SK-N-SH (cell line): ENCODE measurements at regions not wholly inside any gene's neighbourhood (a gene's known extent, or its start where the extent isn't known, plus 50 kb on each side); places are given as distances from the start of the nearest gene placed in this dataset.

ENCODE experiments used
- CTCF ChIA-PET: fragments of 300-600, 350-600 bp; formaldehyde crosslinking; extraction: SDS; loops from one replicate; lab custom pipeline; 2021; lab: Yijun Ruan, JAX
- POLR2A ChIA-PET: fragments of 350-600 bp; sonication (Branson Sonifier 250); formaldehyde crosslinking; extraction: SDS; loops from one replicate; lab custom pipeline; 2020; ENCODE audit warnings: antibody characterized with exemption, inconsistent platforms; lab: Yijun Ruan, JAX
- DNase-seq: peaks from one replicate; pipeline ENCODE4 v3.0.0; 2012
- H2AFZ ChIP-seq: fragments of 200-600 bp; sonication (generic); 2 replicates; pipeline ENCODE4 v1.8.1; 2016; ENCODE audit warnings: antibody characterized with exemption, mild to moderate bottlenecking, low read depth
- H3F3A ChIP-seq: fragments of 200-600 bp; sonication (generic); replicated peaks from 2 replicates; pipeline ENCODE3; 2016; ENCODE audit warnings: antibody characterized with exemption, mild to moderate bottlenecking; ENCODE audit not compliant: insufficient read depth
- H3K27ac ChIP-seq, 2 experiments: fragments of 200-500 bp in 1 of 2; fragments of 200-600 bp in 1 of 2; sonication (Bioruptor generic) in 1 of 2; sonication (generic), shearing (Covaris generic) in 1 of 2; 2 replicates each; pipeline versions ENCODE4 v1.5.1 to v1.6.1; 2014 to 2016; ENCODE audit warnings: low read depth in 2 of 2, inconsistent platforms in 1 of 2, low read length in 1 of 2, mild to moderate bottlenecking in 1 of 2, mixed read lengths in 1 of 2
- H3K27me3 ChIP-seq: fragments of 200-600 bp; sonication (generic), shearing (Covaris generic); 2 replicates; pipeline ENCODE4 v1.6.1; 2016; ENCODE audit warnings: mixed run types; ENCODE audit not compliant: insufficient read depth
- H3K36me3 ChIP-seq, 2 experiments: fragments of 200-500 bp in 1 of 2; fragments of 200-600 bp in 1 of 2; sonication (Bioruptor generic) in 1 of 2; sonication (generic) in 1 of 2; replicated peaks in 1 of 2; 2 replicates each; pipeline versions ENCODE3 to v1.5.1; 2014 to 2016; ENCODE audit warnings: low read length in 1 of 2, mild to moderate bottlenecking in 1 of 2; ENCODE audit not compliant: insufficient read depth in 2 of 2, control insufficient read depth in 1 of 2
- H3K4me1 ChIP-seq, 2 experiments: fragments of 200-500 bp in 1 of 2; fragments of 200-600 bp in 1 of 2; sonication (Bioruptor generic) in 1 of 2; sonication (generic), shearing (Covaris generic) in 1 of 2; 2 replicates each; pipeline versions ENCODE4 v1.5.1 to v1.6.1; 2014 to 2016; ENCODE audit warnings: low read depth in 1 of 2, low read length in 1 of 2, mixed run types in 1 of 2; ENCODE audit not compliant: insufficient read depth in 2 of 2, control insufficient read depth in 1 of 2
- H3K4me2 ChIP-seq: fragments of 200-600 bp; sonication (generic), shearing (Covaris generic); 2 replicates; pipeline ENCODE4 v1.6.1; 2017; ENCODE audit warnings: mixed run types
- H3K4me3 ChIP-seq, 2 experiments: fragments of 200-500 bp in 1 of 2; fragments of 200-600 bp in 1 of 2; sonication (Bioruptor generic) in 1 of 2; sonication (generic), shearing (Covaris generic) in 1 of 2; 2 replicates each; pipeline versions ENCODE4 v1.5.1 to v1.8.1; 2014 to 2016; ENCODE audit warnings: low read depth in 2 of 2, inconsistent platforms in 1 of 2, low read length in 1 of 2, mild to moderate bottlenecking in 1 of 2, mixed read lengths in 1 of 2, moderate library complexity in 1 of 2
- H3K79me2 ChIP-seq: fragments of 200-600 bp; sonication (generic); 2 replicates; pipeline ENCODE4 v1.8.1; 2017; ENCODE audit warnings: mild to moderate bottlenecking; ENCODE audit not compliant: insufficient read depth
- H3K9ac ChIP-seq: fragments of 200-600 bp; sonication (generic); 2 replicates; pipeline ENCODE4 v1.6.1; 2017; ENCODE audit warnings: mixed run types
- H3K9me2 ChIP-seq: fragments of 200-600 bp; sonication (generic); 2 replicates; pipeline ENCODE4 v1.6.1; 2017; ENCODE audit warnings: mixed run types
- H3K9me3 ChIP-seq: fragments of 200-600 bp; sonication (generic); 2 replicates; pipeline ENCODE4 v1.6.1; 2017; ENCODE audit warnings: mixed run types, mild to moderate bottlenecking, moderate library complexity
- H4K20me1 ChIP-seq: fragments of 200-600 bp; sonication (generic); 2 replicates; pipeline ENCODE4 v1.6.1; 2017; ENCODE audit warnings: mild to moderate bottlenecking, mixed run types; ENCODE audit not compliant: insufficient read depth
- CHD2 ChIP-seq: fragments of 150-350 bp; IDR thresholded peaks from 2 replicates; pipeline ENCODE4 v1.6.1; 2018; ENCODE audit warnings: low read length; ENCODE audit not compliant: partially characterized antibody
- EP300 ChIP-seq, 2 experiments: IDR thresholded peaks; 2 replicates each; pipeline versions ENCODE4 v1.4.0 to v1.6.1; 2012; ENCODE audit warnings: borderline replicate concordance in 1 of 2, low read depth in 1 of 2, low read length in 1 of 2
- IRF3 ChIP-seq: fragments of 150-350 bp; IDR thresholded peaks from 2 replicates; pipeline ENCODE4 v1.6.1; 2016; ENCODE audit warnings: mild to moderate bottlenecking, low read depth, low read length
- MEF2A ChIP-seq: IDR thresholded peaks from 2 replicates; pipeline ENCODE4 v1.4.0; 2012; ENCODE audit warnings: low read depth, borderline replicate concordance
- NFIC ChIP-seq: IDR thresholded peaks from 2 replicates; pipeline ENCODE4 v1.4.0; 2012; ENCODE audit warnings: borderline replicate concordance
- SIN3A ChIP-seq: IDR thresholded peaks from 2 replicates; pipeline ENCODE4 v1.6.1; 2012; ENCODE audit warnings: low read depth, mild to moderate bottlenecking, low read length, moderate library complexity, borderline replicate concordance
- SMC3 ChIP-seq: IDR thresholded peaks from 2 replicates; pipeline ENCODE4 v1.6.1; 2012; ENCODE audit warnings: low read depth, low read length, improper control_type of control experiment
- TAF1 ChIP-seq: IDR thresholded peaks from 2 replicates; pipeline ENCODE4 v1.6.1; 2012; ENCODE audit warnings: low read depth, mild to moderate bottlenecking, low read length, moderate library complexity, borderline replicate concordance
- TEAD4 ChIP-seq: IDR thresholded peaks from 2 replicates; pipeline ENCODE4 v1.4.0; 2012; ENCODE audit warnings: mild to moderate bottlenecking, borderline replicate concordance; ENCODE audit not compliant: insufficient read depth
- YY1 ChIP-seq: IDR thresholded peaks from 2 replicates; pipeline ENCODE4 v1.4.0; 2012; ENCODE audit warnings: low read depth, mild to moderate bottlenecking
- WGBS: methylation state at CpG from one replicate; pipeline ENCODE4 v1.1.6; 2017; ENCODE audit warnings: low lambda C conversion rate; 5-methylcytosine and 5-hydroxymethylcytosine counted together
- TF ChIP-seq, protein P1 (sequence below): fragments of 150-350 bp; IDR thresholded peaks from 2 replicates; pipeline ENCODE4 v1.6.1; 2017; ENCODE audit warnings: antibody characterized with exemption, low read length, low read depth, borderline replicate concordance
- TF ChIP-seq, protein P2 (sequence below): fragments of 200-600 bp; sonication (generic); IDR thresholded peaks from 2 replicates; pipeline ENCODE4 v1.6.1; 2017; ENCODE audit warnings: antibody characterized with exemption, mild to moderate bottlenecking, moderate library complexity
- TF ChIP-seq, protein P3 (sequence below): IDR thresholded peaks from 2 replicates; pipeline ENCODE4 v1.4.0; 2012; ENCODE audit warnings: low read depth, borderline replicate concordance

- Histone ChIP-seq H3K9me3 (no peaks in the 10 kb centered on the region), H3K27ac (no peak overlapping the region), H2AFZ (no peak overlapping the region), H3K9ac (no peak overlapping the region), H3K36me3 (peaks cover 12 to 31% of the 10 kb centered on the region in 2 experiments)
- POLR2A ChIA-PET: no interaction called here
- no peak for DNase-seq
- TF ChIP-seq TAF1 (no peak), NFIC (no peak), CHD2 (no peak), YY1 (no peak), EP300 (IDR thresholded peaks at IDR 0.05; ENCODE audit: borderline replicate concordance in 1 of 2, low read depth in 1 of 2, low read length in 1 of 2) (no peak), SIN3A (no peak), TEAD4 (no peak), IRF3 (no peak), SMC3 (no peak), MEF2A (no peak)
- TF ChIP-seq, protein P1, sequence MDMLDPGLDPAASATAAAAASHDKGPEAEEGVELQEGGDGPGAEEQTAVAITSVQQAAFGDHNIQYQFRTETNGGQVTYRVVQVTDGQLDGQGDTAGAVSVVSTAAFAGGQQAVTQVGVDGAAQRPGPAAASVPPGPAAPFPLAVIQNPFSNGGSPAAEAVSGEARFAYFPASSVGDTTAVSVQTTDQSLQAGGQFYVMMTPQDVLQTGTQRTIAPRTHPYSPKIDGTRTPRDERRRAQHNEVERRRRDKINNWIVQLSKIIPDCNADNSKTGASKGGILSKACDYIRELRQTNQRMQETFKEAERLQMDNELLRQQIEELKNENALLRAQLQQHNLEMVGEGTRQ: no peak
- TF ChIP-seq, protein P2, sequence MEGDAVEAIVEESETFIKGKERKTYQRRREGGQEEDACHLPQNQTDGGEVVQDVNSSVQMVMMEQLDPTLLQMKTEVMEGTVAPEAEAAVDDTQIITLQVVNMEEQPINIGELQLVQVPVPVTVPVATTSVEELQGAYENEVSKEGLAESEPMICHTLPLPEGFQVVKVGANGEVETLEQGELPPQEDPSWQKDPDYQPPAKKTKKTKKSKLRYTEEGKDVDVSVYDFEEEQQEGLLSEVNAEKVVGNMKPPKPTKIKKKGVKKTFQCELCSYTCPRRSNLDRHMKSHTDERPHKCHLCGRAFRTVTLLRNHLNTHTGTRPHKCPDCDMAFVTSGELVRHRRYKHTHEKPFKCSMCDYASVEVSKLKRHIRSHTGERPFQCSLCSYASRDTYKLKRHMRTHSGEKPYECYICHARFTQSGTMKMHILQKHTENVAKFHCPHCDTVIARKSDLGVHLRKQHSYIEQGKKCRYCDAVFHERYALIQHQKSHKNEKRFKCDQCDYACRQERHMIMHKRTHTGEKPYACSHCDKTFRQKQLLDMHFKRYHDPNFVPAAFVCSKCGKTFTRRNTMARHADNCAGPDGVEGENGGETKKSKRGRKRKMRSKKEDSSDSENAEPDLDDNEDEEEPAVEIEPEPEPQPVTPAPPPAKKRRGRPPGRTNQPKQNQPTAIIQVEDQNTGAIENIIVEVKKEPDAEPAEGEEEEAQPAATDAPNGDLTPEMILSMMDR: no peak
- TF ChIP-seq, protein P3, sequence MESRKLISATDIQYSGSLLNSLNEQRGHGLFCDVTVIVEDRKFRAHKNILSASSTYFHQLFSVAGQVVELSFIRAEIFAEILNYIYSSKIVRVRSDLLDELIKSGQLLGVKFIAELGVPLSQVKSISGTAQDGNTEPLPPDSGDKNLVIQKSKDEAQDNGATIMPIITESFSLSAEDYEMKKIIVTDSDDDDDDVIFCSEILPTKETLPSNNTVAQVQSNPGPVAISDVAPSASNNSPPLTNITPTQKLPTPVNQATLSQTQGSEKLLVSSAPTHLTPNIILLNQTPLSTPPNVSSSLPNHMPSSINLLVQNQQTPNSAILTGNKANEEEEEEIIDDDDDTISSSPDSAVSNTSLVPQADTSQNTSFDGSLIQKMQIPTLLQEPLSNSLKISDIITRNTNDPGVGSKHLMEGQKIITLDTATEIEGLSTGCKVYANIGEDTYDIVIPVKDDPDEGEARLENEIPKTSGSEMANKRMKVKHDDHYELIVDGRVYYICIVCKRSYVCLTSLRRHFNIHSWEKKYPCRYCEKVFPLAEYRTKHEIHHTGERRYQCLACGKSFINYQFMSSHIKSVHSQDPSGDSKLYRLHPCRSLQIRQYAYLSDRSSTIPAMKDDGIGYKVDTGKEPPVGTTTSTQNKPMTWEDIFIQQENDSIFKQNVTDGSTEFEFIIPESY: no peak
- TF ChIP-seq, all 33 proteins: peak for 0
- H3K4me3 ChIP-seq: no peak overlapping the region
- H3F3A ChIP-seq: peaks cover 3% of the 10 kb centered on the region
- H3K79me2 ChIP-seq: peaks cover 78% of the 10 kb centered on the region
- 45% methylated on average over 2 of the region's 2 CpGs for WGBS
- peaks cover 4 to 14% of the 10 kb centered on the region in 2 experiments; a peak in 2 of 4 replicates for H3K4me1 ChIP-seq
- 0 out of 2 replicates have a peak overlapping the region, but pooled peaks have one; percentile 93 for H3K4me2 ChIP-seq
- CTCF ChIA-PET: no interaction called here
- peaks cover 30% of the 10 kb centered on the region for H4K20me1 ChIP-seq
- H3K27me3 ChIP-seq: no peaks in the 10 kb centered on the region
- H3K9me2 ChIP-seq: no peaks in the 10 kb centered on the region
Measured at GRCh38 chr19:27796073-27796472, 1416.9 kb downstream of the UQCRFS1 start.
